Activated CD4-positive, CD25-positive, alpha-beta regulatory T cell treated with anti-CD3 and anti-CD28 coated beads, Interleukin-2, amount 50 U/mL, for 16 hours (primary cell): ENCODE measurements at regions not wholly inside any gene's neighbourhood (a gene's known extent, or its start where the extent isn't known, plus 50 kb on each side); places are given as distances from the start of the nearest gene placed in this dataset.
"Not testable (repeated sequence)": the region's sequence is repeated elsewhere in the genome, so short reads cannot be mapped to it uniquely, and the experiment has no call there.

ENCODE experiments used
- DNase-seq: peaks from one replicate; pipeline ENCODE4 v3.0.0-alpha.2; 2020; ENCODE audit warnings: low read depth, low spot score

- no peak for DNase-seq
Measured at GRCh38 chr22:19599626-19600243, 75.5 kb upstream of the CLDN5 start.

GRCh38 chr22:19603346-19603745 is 79.1 kb upstream of the CLDN5 start:
- not testable (repeated sequence) for DNase-seq

- DNase-seq, result no peak
Measured at GRCh38 chr22:19603767-19604166, 79.6 kb upstream of the CLDN5 start.

GRCh38 chr22:19604711-19605268 is 80.6 kb upstream of the CLDN5 start:
- no peak for DNase-seq

GRCh38 chr22:19605508-19606331 is 81.5 kb upstream of the CLDN5 start:
- no peak for DNase-seq

GRCh38 chr22:19606332-19607191 is 82.4 kb upstream of the CLDN5 start:
- no peak for DNase-seq

- no peak for DNase-seq
Measured at GRCh38 chr22:19607192-19608002, 83.2 kb upstream of the CLDN5 start.

GRCh38 chr22:19608003-19608690 is 83.9 kb upstream of the CLDN5 start:
- no peak for DNase-seq

- not testable (repeated sequence) for DNase-seq
Measured at GRCh38 chr22:19609753-19610152, 85.5 kb upstream of the CLDN5 start.

- no peak for DNase-seq
Measured at GRCh38 chr22:19610518-19611253, 86.5 kb upstream of the CLDN5 start.

- no peak for DNase-seq
Measured at GRCh38 chr22:19611590-19611989, 87.4 kb upstream of the CLDN5 start.

- no peak for DNase-seq
Measured at GRCh38 chr22:19612866-19613572, 88.8 kb upstream of the CLDN5 start.

GRCh38 chr22:19614536-19614863 is 90.3 kb upstream of the CLDN5 start:
- no peak for DNase-seq

- DNase-seq, result no peak
Measured at GRCh38 chr22:19615001-19615461, 90.8 kb upstream of the CLDN5 start.

GRCh38 chr22:19615867-19616581 is 91.8 kb upstream of the CLDN5 start:
- no peak for DNase-seq

- no peak for DNase-seq
Measured at GRCh38 chr22:19619144-19620009, 94.9 kb upstream of the SEPTIN5 start.

GRCh38 chr22:19620742-19621371 is 93.4 kb upstream of the SEPTIN5 start:
- no peak for DNase-seq
